Fibroblast of lung (primary cell): ENCODE measurements at regions not wholly inside any gene's neighbourhood (a gene's known extent, or its start where the extent isn't known, plus 50 kb on each side); places are given as distances from the start of the nearest gene placed in this dataset.

Source experiments
- DNase-seq, 2 donors: peaks; one replicate each; pipeline versions ENCODE4 v3.0.0 to v3.0.0-alpha.2; 2010; ENCODE audit warnings: low read depth in 2 of 2
- H2AFZ ChIP-seq: 2 replicates; pipeline ENCODE4 v1.5.1; 2012; ENCODE audit warnings: low read length, control low read depth, inconsistent platforms
- H3K27ac ChIP-seq: 2 replicates; pipeline ENCODE4 v1.5.1; 2011; ENCODE audit warnings: low read length, control low read depth; ENCODE audit not compliant: insufficient read depth
- H3K27me3 ChIP-seq: 2 replicates; pipeline ENCODE4 v1.5.1; 2011; ENCODE audit warnings: mild to moderate bottlenecking, low read length; ENCODE audit not compliant: control insufficient read depth, insufficient read depth
- H3K36me3 ChIP-seq: 2 replicates; pipeline ENCODE4 v1.5.1; 2011; ENCODE audit warnings: low read length; ENCODE audit not compliant: control insufficient read depth, insufficient read depth
- H3K4me1 ChIP-seq: 2 replicates; pipeline ENCODE4 v1.5.1; 2011; ENCODE audit warnings: low read length; ENCODE audit not compliant: control insufficient read depth, insufficient read depth; ENCODE audit errors: extremely low read depth
- H3K4me2 ChIP-seq: 2 replicates; pipeline ENCODE4 v1.5.1; 2011; ENCODE audit warnings: low read length, control low read depth; ENCODE audit not compliant: insufficient read depth; ENCODE audit errors: extremely low read depth
- H3K4me3 ChIP-seq, 4 experiments: fragments of 200-600 bp in 1 of 4; sonication (generic) in 1 of 4; replicated peaks in 1 of 4; 2 replicates each; pipeline ENCODE4 v1.5.1; 2011 to 2016; ENCODE audit warnings: low read length in 4 of 4, low read depth in 3 of 4, mild to moderate bottlenecking in 3 of 4, control low read depth in 2 of 4, inconsistent platforms in 1 of 4, mixed read lengths in 1 of 4; ENCODE audit not compliant: insufficient read depth in 1 of 4; ENCODE audit errors: control extremely low read depth in 1 of 4
- H3K79me2 ChIP-seq: 2 replicates; pipeline ENCODE4 v1.5.1; 2012; ENCODE audit warnings: mild to moderate bottlenecking, low read length, inconsistent platforms; ENCODE audit not compliant: control insufficient read depth, insufficient read depth
- H3K9ac ChIP-seq: 2 replicates; pipeline ENCODE4 v1.5.1; 2011; ENCODE audit warnings: mild to moderate bottlenecking, low read length, control low read depth; ENCODE audit not compliant: insufficient read depth
- H3K9me3 ChIP-seq: 2 replicates; pipeline ENCODE4 v1.5.1; 2012; ENCODE audit warnings: low read depth, low read length; ENCODE audit not compliant: control insufficient read depth, insufficient read depth
- H4K20me1 ChIP-seq: 2 replicates; pipeline ENCODE4 v1.5.1; 2011; ENCODE audit warnings: low read length; ENCODE audit not compliant: control insufficient read depth, insufficient read depth; ENCODE audit errors: extremely low read depth
- EZH2 ChIP-seq: IDR thresholded peaks from 2 replicates; pipeline ENCODE4 v1.5.1; 2012; ENCODE audit warnings: low read length, control low read depth, mild to moderate bottlenecking; ENCODE audit errors: missing control alignments
- TF ChIP-seq, protein P1 (sequence below), 2 donors: IDR thresholded peaks in 1 of 2; conservative IDR thresholded peaks in 1 of 2; 1 replicate in 1 of 2; 2 replicates in 1 of 2; pipeline ENCODE4 v1.5.1; 2011 to 2012; ENCODE audit warnings: low read length in 2 of 2, control low read depth in 1 of 2, inconsistent platforms in 1 of 2, low read depth in 1 of 2, mild to moderate bottlenecking in 1 of 2

DNA sequence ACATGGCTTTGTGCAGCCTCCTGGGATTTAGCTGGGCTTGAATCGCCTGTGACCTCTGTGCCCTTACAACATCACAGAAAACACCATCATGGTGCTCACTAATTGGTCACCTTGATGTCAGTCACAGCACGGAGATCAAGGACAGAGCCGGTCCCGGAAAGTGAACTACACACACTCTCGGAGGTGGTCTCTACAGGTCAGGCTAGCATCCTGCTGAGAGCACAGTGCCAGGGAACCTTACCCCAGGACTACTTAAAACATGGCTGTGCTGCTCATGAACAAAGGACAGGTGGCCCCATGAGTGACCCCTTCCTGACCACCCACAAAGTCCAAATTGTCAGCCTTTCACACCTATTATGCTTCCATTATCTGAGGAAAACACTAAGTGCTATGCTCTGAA is 1782.1 kb upstream of the CELF4 start:
- no peaks in the 10 kb centered on the region for H3K9me3 ChIP-seq
- no peaks in the 10 kb centered on the region for H4K20me1 ChIP-seq
- no peak overlapping the region for H3K27ac ChIP-seq
- no peak overlapping the region for H3K4me2 ChIP-seq
- H3K79me2 ChIP-seq, result no peaks in the 10 kb centered on the region
- H3K36me3 ChIP-seq, result no peaks in the 10 kb centered on the region
- H2AFZ ChIP-seq, result no peak overlapping the region
- no peak for TF ChIP-seq EZH2
- TF ChIP-seq, protein P1, sequence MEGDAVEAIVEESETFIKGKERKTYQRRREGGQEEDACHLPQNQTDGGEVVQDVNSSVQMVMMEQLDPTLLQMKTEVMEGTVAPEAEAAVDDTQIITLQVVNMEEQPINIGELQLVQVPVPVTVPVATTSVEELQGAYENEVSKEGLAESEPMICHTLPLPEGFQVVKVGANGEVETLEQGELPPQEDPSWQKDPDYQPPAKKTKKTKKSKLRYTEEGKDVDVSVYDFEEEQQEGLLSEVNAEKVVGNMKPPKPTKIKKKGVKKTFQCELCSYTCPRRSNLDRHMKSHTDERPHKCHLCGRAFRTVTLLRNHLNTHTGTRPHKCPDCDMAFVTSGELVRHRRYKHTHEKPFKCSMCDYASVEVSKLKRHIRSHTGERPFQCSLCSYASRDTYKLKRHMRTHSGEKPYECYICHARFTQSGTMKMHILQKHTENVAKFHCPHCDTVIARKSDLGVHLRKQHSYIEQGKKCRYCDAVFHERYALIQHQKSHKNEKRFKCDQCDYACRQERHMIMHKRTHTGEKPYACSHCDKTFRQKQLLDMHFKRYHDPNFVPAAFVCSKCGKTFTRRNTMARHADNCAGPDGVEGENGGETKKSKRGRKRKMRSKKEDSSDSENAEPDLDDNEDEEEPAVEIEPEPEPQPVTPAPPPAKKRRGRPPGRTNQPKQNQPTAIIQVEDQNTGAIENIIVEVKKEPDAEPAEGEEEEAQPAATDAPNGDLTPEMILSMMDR (conservative IDR thresholded peaks at IDR 0.05 in 1 of 2, IDR thresholded peaks at IDR 0.05 in 1 of 2; ENCODE audit: low read depth in 1 of 2, low read length in 2 of 2), result no peak
- H3K9ac ChIP-seq, result no peak overlapping the region
- H3K4me1 ChIP-seq, result no peaks in the 10 kb centered on the region
- H3K4me3 ChIP-seq, result no peak overlapping the region
- H3K27me3 ChIP-seq, result no peaks in the 10 kb centered on the region
- DNase-seq, result no peak

DNA sequence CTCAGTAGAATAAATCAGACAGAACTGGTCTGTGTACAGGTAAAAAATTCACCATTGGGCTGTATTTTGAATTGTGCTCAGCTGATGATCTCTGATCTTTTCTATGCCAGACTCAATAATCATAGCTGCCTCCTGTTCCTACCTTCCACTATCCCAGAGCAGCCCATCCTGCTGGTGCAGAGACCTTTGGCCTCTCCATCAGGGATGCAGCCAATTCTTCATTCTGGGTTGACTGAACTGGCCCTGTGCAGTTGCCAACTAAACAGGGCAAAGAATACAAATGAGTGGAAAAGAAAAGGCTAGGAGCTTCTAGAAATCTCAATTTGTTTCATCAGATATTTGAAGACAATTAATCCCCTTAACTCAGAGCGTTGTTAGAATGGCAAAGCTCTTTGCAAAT is 1781.3 kb upstream of the CELF4 start:
- Histone ChIP-seq H3K4me1 (no peaks in the 10 kb centered on the region), H3K4me2 (no peak overlapping the region), H4K20me1 (no peaks in the 10 kb centered on the region), H3K36me3 (no peaks in the 10 kb centered on the region), H3K9me3 (no peaks in the 10 kb centered on the region), H3K79me2 (no peaks in the 10 kb centered on the region), H3K4me3 (no peak overlapping the region), H3K27me3 (no peaks in the 10 kb centered on the region), H3K27ac (no peak overlapping the region), H2AFZ (no peak overlapping the region), H3K9ac (no peak overlapping the region)
- no peak for DNase-seq
- TF ChIP-seq, protein P1 (conservative IDR thresholded peaks at IDR 0.05 in 1 of 2, IDR thresholded peaks at IDR 0.05 in 1 of 2; ENCODE audit: low read depth in 1 of 2, low read length in 2 of 2), result no peak
- TF ChIP-seq EZH2, result no peak

DNA sequence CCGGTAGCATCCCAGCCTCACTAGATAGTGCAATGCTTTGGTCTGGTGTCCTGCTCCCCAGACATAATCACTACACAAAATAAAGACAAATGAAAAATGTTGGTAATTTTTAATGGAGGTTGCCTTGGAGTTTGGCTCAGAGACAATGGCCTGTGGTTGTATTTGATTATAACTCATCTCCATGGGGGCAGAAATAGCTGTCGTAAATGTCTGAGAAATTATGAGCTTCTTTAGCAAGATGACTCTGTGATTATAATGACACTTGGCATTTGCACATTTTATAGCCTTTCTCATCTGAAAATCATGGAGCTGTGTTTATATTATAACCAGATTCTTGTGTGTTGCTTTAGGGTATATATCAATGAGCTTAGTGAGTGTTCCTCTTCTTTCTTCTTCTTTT is 1779.7 kb upstream of the CELF4 start:
- peak; percentile 21 to 55 for DNase-seq
- TF ChIP-seq, protein P1 (conservative IDR thresholded peaks at IDR 0.05 in 1 of 2, IDR thresholded peaks at IDR 0.05 in 1 of 2; ENCODE audit: low read depth in 1 of 2, low read length in 2 of 2), result no peak
- no peaks in the 10 kb centered on the region for H3K79me2 ChIP-seq

More for the DNA sequence above, 1779.7 kb upstream of the CELF4 start:
- H3K4me3 ChIP-seq, result no peak overlapping the region
- no peak overlapping the region for H3K9ac ChIP-seq
- no peaks in the 10 kb centered on the region for H3K27me3 ChIP-seq
- H3K9me3 ChIP-seq, result no peaks in the 10 kb centered on the region
- no peak overlapping the region for H3K27ac ChIP-seq
- H2AFZ ChIP-seq, result no peak overlapping the region
- no peaks in the 10 kb centered on the region for H3K36me3 ChIP-seq
- H4K20me1 ChIP-seq, result no peaks in the 10 kb centered on the region
- no peak overlapping the region for H3K4me2 ChIP-seq
- no peaks in the 10 kb centered on the region for H3K4me1 ChIP-seq
